HEK293T (cell line): ENCODE measurements at regions not wholly inside any gene's neighbourhood (a gene's known extent, or its start where the extent isn't known, plus 50 kb on each side); places are given as distances from the start of the nearest gene placed in this dataset.

ENCODE experiments used
- BHLHE40 ChIP-seq: fragments of 450-650 bp; IDR thresholded peaks from 2 replicates; pipeline ENCODE4 v1.6.1; 2016; ENCODE audit warnings: mild to moderate bottlenecking, moderate library complexity, borderline replicate concordance
- ELF4 ChIP-seq: fragments of 450-650 bp; IDR thresholded peaks from 2 replicates; pipeline ENCODE4 v1.6.1; 2017; ENCODE audit warnings: antibody characterized with exemption
- FOXM1 ChIP-seq: fragments of 450-650 bp; IDR thresholded peaks from 2 replicates; pipeline ENCODE4 v1.6.1; 2017; ENCODE audit warnings: mild to moderate bottlenecking, borderline replicate concordance

- TF ChIP-seq BHLHE40 (no peak), FOXM1 (no peak), ELF4 (no peak)
Observed at GRCh38 chr11:95690100-95690499, 99.5 kb downstream of the FAM76B start.
